HL-60 (cell line): ENCODE measurements at regions not wholly inside any gene's neighbourhood (a gene's known extent, or its start where the extent isn't known, plus 50 kb on each side); places are given as distances from the start of the nearest gene placed in this dataset.

ENCODE experiments used
- DNase-seq, 2 experiments: peaks; one replicate each; pipeline ENCODE4 v3.0.0-alpha.2; 2010 to 2020; ENCODE audit warnings: low read depth in 1 of 2, low spot score in 1 of 2
- H3K27ac ChIP-seq: fragments of 250-450 bp; sonication (Bioruptor Pico); replicated peaks from 2 replicates; pipeline ENCODE4 v1.5.1; 2020; ENCODE audit warnings: mild to moderate bottlenecking, moderate library complexity
- H3K27me3 ChIP-seq: fragments of 250-450 bp; sonication (Bioruptor Pico); 2 replicates; pipeline ENCODE4 v1.5.1; 2021; ENCODE audit warnings: mild to moderate bottlenecking, moderate library complexity; ENCODE audit not compliant: insufficient read depth, poor library complexity, severe bottlenecking
- H3K4me3 ChIP-seq: replicated peaks from 2 replicates; pipeline ENCODE4 v1.5.1; 2011; ENCODE audit warnings: mild to moderate bottlenecking, control low read depth, low read length; ENCODE audit not compliant: insufficient read depth
- CTCF ChIP-seq: IDR thresholded peaks from one replicate; pipeline ENCODE4 v1.5.1; 2011; ENCODE audit warnings: low read length, control low read depth, inconsistent platforms; ENCODE audit not compliant: insufficient read depth
- GABPA ChIP-seq: IDR thresholded peaks from 2 replicates; pipeline ENCODE4 v1.6.1; 2012; ENCODE audit warnings: low read depth
- POLR2AphosphoS5 ChIP-seq: IDR thresholded peaks from 2 replicates; pipeline ENCODE4 v1.6.1; 2012; ENCODE audit warnings: low read depth
- REST ChIP-seq: IDR thresholded peaks from 2 replicates; pipeline ENCODE4 v1.6.1; 2012; ENCODE audit warnings: low read depth; ENCODE audit not compliant: insufficient replicate concordance
- SPI1 ChIP-seq: IDR thresholded peaks from 2 replicates; pipeline ENCODE4 v1.6.1; 2012; ENCODE audit warnings: low read depth, mild to moderate bottlenecking, borderline replicate concordance

GRCh38 chr14:40623643-40624042 lies 983.0 kb upstream of the LRFN5 start:
- Histone ChIP-seq H3K27me3 (no peaks in the 10 kb centered on the region), H3K4me3 (no peak overlapping the region), H3K27ac (no peak overlapping the region)
- TF ChIP-seq GABPA (no peak), CTCF (no peak), REST (no peak), POLR2AphosphoS5 (no peak), SPI1 (no peak)
- DNase-seq, result no peak

- DNase-seq, result no peak
- no peak overlapping the region for H3K27ac ChIP-seq
- TF ChIP-seq SPI1, result no peak
- no peak for TF ChIP-seq CTCF
- no peak for TF ChIP-seq GABPA
- no peak for TF ChIP-seq REST
- TF ChIP-seq POLR2AphosphoS5, result no peak
Measured at GRCh38 chr14:40618225-40618898, 988.3 kb upstream of the LRFN5 start.

GRCh38 chr14:40616579-40616978 lies 990.1 kb upstream of the LRFN5 start:
- H3K27me3 ChIP-seq, result no peaks in the 10 kb centered on the region
- DNase-seq, result no peak
- H3K4me3 ChIP-seq, result no peak overlapping the region
- H3K27ac ChIP-seq, result no peak overlapping the region
- TF ChIP-seq POLR2AphosphoS5, result no peak
- TF ChIP-seq REST, result no peak
- no peak for TF ChIP-seq GABPA
- TF ChIP-seq CTCF, result no peak
- TF ChIP-seq SPI1, result no peak

More at GRCh38 chr14:40618225-40618898, 988.3 kb upstream of the LRFN5 start:
- Histone ChIP-seq H3K27me3 (no peaks in the 10 kb centered on the region), H3K4me3 (no peak overlapping the region)
